ENCODE measurements at regions not wholly inside any gene's neighbourhood (a gene's known extent, or its start where the extent isn't known, plus 50 kb on each side); places are given as distances from the start of the nearest gene placed in this dataset.

GRCh38 chr20:6707321-6707831 is 60.1 kb upstream of the BMP2 start:
- H3K27me3 ChIP-seq: no peaks in the 10 kb centered on the region
- TF ChIP-seq, protein P1, sequence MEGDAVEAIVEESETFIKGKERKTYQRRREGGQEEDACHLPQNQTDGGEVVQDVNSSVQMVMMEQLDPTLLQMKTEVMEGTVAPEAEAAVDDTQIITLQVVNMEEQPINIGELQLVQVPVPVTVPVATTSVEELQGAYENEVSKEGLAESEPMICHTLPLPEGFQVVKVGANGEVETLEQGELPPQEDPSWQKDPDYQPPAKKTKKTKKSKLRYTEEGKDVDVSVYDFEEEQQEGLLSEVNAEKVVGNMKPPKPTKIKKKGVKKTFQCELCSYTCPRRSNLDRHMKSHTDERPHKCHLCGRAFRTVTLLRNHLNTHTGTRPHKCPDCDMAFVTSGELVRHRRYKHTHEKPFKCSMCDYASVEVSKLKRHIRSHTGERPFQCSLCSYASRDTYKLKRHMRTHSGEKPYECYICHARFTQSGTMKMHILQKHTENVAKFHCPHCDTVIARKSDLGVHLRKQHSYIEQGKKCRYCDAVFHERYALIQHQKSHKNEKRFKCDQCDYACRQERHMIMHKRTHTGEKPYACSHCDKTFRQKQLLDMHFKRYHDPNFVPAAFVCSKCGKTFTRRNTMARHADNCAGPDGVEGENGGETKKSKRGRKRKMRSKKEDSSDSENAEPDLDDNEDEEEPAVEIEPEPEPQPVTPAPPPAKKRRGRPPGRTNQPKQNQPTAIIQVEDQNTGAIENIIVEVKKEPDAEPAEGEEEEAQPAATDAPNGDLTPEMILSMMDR (IDR thresholded peaks at IDR 0.05; ENCODE audit: low read depth, low read length): no peak
- no peaks in the 10 kb centered on the region for H3K36me3 ChIP-seq
- peaks cover 51% of the 10 kb centered on the region for H3K4me1 ChIP-seq (ENCODE audit: low read depth)
- H3K27ac ChIP-seq: no peak overlapping the region
- DNase-seq (ENCODE audit: low read depth in 1 of 2, low spot score in 1 of 2): no peak
- H3K9me3 ChIP-seq (ENCODE audit: low read depth): no peaks in the 10 kb centered on the region
- H3K4me3 ChIP-seq: no peak overlapping the region

DNA sequence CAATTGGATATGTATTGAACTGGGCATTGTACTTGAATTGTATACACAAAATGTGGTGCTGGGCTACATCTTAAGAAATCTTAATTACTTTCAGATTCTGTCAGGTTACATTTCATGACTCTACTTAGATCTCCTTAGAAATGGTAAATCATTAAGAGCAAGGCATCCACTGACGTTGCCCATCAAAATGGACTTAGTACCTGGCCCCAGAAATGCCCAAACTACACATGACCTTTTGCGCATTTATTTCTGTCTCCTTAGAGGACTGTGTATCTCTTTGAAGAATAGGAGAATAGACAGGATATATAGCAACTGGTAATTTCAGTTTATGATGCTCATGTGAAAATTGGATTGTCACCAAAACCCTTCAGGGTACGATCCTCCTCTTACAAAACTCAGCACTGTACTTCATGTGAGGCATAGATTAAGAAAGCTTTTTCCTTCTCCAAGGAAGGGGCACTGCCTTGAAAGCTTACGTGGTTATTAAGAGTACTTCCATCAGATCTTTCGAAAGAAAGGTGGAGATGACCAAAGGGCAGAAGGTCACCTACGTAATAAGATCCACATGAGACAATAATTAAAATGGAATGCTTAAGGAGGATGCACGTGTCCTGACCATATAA is 61.4 kb upstream of the BMP2 start:
- no peak for DNase-seq (ENCODE audit: low read depth in 1 of 2, low spot score in 1 of 2)
- Histone ChIP-seq H3K36me3 (no peaks in the 10 kb centered on the region), H3K27ac (no peak overlapping the region), H3K4me3 (no peak overlapping the region), H3K9me3 (ENCODE audit: low read depth) (no peaks in the 10 kb centered on the region), H3K4me1 (ENCODE audit: low read depth) (peaks cover 46% of the 10 kb centered on the region), H3K27me3 (no peaks in the 10 kb centered on the region)
- TF ChIP-seq, protein P1 (IDR thresholded peaks at IDR 0.05; ENCODE audit: low read depth, low read length): no peak

DNA sequence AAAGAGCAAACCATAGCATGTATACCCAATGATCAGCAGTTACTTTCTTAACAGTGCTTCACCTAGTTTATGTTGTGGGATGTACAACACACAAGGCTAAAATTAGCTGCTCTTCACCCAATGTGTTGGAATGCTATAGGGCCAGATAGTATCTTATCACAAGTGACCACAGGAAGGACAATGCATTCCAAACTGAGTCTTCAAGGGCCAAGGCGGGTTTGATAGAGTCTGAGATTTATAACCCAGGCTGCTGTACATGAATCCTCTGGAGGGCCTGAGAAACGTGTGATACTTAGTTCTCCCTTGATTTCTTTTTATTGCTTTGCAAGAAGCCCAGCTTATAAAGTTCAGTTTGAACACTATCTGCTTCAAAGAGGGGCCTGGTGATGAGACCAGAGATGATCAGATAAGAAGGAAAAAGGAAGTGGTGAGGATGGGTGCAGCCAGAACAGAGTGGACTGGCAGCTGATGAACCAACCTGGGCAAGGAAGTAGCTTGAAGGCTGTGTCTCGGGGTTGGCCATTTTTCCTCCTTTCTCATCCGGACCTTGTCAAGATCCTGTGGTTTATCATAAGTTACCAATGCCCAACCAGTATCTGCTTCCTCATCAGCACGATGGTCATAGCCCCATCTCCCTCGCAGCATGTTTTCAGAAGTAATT is 62.2 kb upstream of the BMP2 start:
- TF ChIP-seq, protein P1 (IDR thresholded peaks at IDR 0.05; ENCODE audit: low read depth, low read length): no peak
- Histone ChIP-seq H3K4me1 (ENCODE audit: low read depth) (peaks cover 53% of the 10 kb centered on the region), H3K27ac (no peak overlapping the region), H3K27me3 (no peaks in the 10 kb centered on the region), H3K36me3 (no peaks in the 10 kb centered on the region), H3K4me3 (no peak overlapping the region), H3K9me3 (ENCODE audit: low read depth) (no peaks in the 10 kb centered on the region)
- DNase-seq (ENCODE audit: low read depth in 1 of 2, low spot score in 1 of 2): no peak

DNA sequence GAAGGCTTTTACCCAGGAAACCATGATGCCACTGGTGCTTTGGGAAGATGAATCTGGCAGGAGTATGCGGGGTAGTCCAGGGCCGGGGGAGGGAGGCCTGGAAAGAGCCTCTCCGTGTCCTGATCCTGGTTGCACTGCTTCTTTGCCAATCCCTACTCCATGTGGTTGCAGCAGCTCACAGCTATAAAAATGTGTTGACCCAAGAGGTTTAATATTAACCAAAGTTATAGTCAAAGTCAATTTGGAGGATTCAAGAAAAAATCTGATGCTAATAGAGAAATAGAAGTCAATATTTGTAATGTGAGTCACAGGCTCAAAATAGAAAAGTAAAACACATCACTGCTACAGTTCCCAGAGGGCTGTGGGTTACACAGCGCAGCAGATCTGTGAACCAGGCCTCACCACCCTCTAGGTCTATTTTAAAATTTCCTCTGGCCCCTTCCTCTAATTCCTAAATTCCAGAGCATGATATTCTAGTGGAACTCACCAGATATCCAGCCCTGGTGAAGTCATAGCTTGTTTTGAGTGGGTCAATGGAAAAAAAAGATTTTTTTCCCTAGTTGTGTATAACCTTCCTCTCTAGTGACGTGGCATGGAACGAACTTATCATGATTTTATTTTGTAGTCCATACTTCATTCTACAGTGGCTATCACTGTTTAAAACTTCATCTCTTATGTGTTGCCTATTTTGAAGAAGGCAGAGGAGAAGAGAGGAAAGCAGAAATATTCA is 63.2 kb upstream of the BMP2 start:
- H3K9me3 ChIP-seq (ENCODE audit: low read depth): no peaks in the 10 kb centered on the region
- H3K4me3 ChIP-seq: no peak overlapping the region
- TF ChIP-seq, protein P1 (IDR thresholded peaks at IDR 0.05; ENCODE audit: low read depth, low read length): no peak
- peaks cover 50% of the 10 kb centered on the region for H3K4me1 ChIP-seq (ENCODE audit: low read depth)
- peak in 1 of 2 donors; percentile 38 for DNase-seq (ENCODE audit: low read depth in 1 of 2, low spot score in 1 of 2)
- no peak overlapping the region for H3K27ac ChIP-seq
- no peaks in the 10 kb centered on the region for H3K27me3 ChIP-seq
- no peaks in the 10 kb centered on the region for H3K36me3 ChIP-seq

GRCh38 chr20:6703656-6704055 is 63.8 kb upstream of the BMP2 start:
- Histone ChIP-seq H3K9me3 (ENCODE audit: low read depth) (no peaks in the 10 kb centered on the region), H3K4me3 (no peak overlapping the region), H3K27ac (no peak overlapping the region), H3K27me3 (no peaks in the 10 kb centered on the region), H3K4me1 (ENCODE audit: low read depth) (peaks cover 43% of the 10 kb centered on the region), H3K36me3 (no peaks in the 10 kb centered on the region)
- no peak for DNase-seq (ENCODE audit: low read depth in 1 of 2, low spot score in 1 of 2)
- TF ChIP-seq, protein P1 (IDR thresholded peaks at IDR 0.05; ENCODE audit: low read depth, low read length): no peak

Data from cardiac muscle cell (in vitro differentiated cells and primary cell).